Ishikawa (cell line): ENCODE measurements at regions not wholly inside any gene's neighbourhood (a gene's known extent, or its start where the extent isn't known, plus 50 kb on each side); places are given as distances from the start of the nearest gene placed in this dataset.

Source experiments
- CREB1 ChIP-seq: IDR thresholded peaks from 2 replicates; pipeline ENCODE4 v1.6.1; 2012; ENCODE audit warnings: low read depth
- FOXM1 ChIP-seq: IDR thresholded peaks from 2 replicates; pipeline ENCODE4 v1.6.1; 2012; ENCODE audit warnings: low read depth, borderline replicate concordance
- TAF1 ChIP-seq: IDR thresholded peaks from 2 replicates; pipeline ENCODE4 v1.6.1; 2012; ENCODE audit warnings: low read depth, mild to moderate bottlenecking
- TCF12 ChIP-seq: IDR thresholded peaks from 2 replicates; pipeline ENCODE4 v1.6.1; 2012; ENCODE audit warnings: low read depth
- YY1 ChIP-seq: IDR thresholded peaks from 2 replicates; pipeline ENCODE4 v1.6.1; 2012; ENCODE audit warnings: low read depth
- ZBTB7A ChIP-seq: IDR thresholded peaks from 2 replicates; pipeline ENCODE4 v1.6.1; 2012; ENCODE audit warnings: low read depth

GRCh38 chr13:106756446-106756845, 188.5 kb upstream of the ARGLU1 start:
- TF ChIP-seq TAF1 (no peak), TCF12 (no peak), FOXM1 (no peak), ZBTB7A (no peak), YY1 (no peak), CREB1 (no peak)
